GM23248 (cell line): ENCODE measurements at regions not wholly inside any gene's neighbourhood (a gene's known extent, or its start where the extent isn't known, plus 50 kb on each side); places are given as distances from the start of the nearest gene placed in this dataset.

ENCODE experiments used
- DNase-seq: peaks from one replicate; pipeline ENCODE4 v3.0.0-alpha.2; 2015
- H2AFZ ChIP-seq: fragments of 200-600 bp; sonication (generic); 2 replicates; pipeline ENCODE4 v1.6.1; 2016; ENCODE audit warnings: antibody characterized with exemption
- H3F3A ChIP-seq: fragments of 200-600 bp; sonication (generic); 2 replicates; pipeline ENCODE4 v1.6.1; 2016; ENCODE audit warnings: mild to moderate bottlenecking, antibody characterized with exemption, mixed run types; ENCODE audit not compliant: insufficient read depth
- H3K27ac ChIP-seq: fragments of 200-600 bp; sonication (generic); 2 replicates; pipeline ENCODE4 v1.5.1; 2016; ENCODE audit warnings: mild to moderate bottlenecking
- H3K27me3 ChIP-seq: fragments of 200-600 bp; sonication (generic); replicated peaks from 2 replicates; pipeline ENCODE4 v1.6.1; 2016; ENCODE audit warnings: mild to moderate bottlenecking; ENCODE audit not compliant: insufficient read depth
- H3K36me3 ChIP-seq: fragments of 200-600 bp; sonication (generic); 2 replicates; pipeline ENCODE4 v1.6.1; 2016; ENCODE audit warnings: low read depth, mild to moderate bottlenecking
- H3K4me1 ChIP-seq: fragments of 200-600 bp; sonication (generic); 2 replicates; pipeline ENCODE4 v1.6.1; 2016; ENCODE audit warnings: mild to moderate bottlenecking; ENCODE audit not compliant: insufficient read depth
- H3K4me2 ChIP-seq: fragments of 200-600 bp; sonication (generic); one replicate; pipeline ENCODE4 v1.6.1; 2016; ENCODE audit warnings: mild to moderate bottlenecking; ENCODE audit not compliant: unreplicated experiment
- H3K4me3 ChIP-seq: fragments of 200-600 bp; sonication (generic); 2 replicates; pipeline ENCODE4 v1.5.1; 2016; ENCODE audit warnings: mild to moderate bottlenecking
- H3K79me2 ChIP-seq: fragments of 200-600 bp; sonication (generic); 2 replicates; pipeline ENCODE4 v1.6.1; 2016; ENCODE audit warnings: mild to moderate bottlenecking; ENCODE audit not compliant: insufficient read depth
- H3K9ac ChIP-seq: fragments of 200-600 bp; sonication (generic); 2 replicates; pipeline ENCODE4 v1.6.1; 2016; ENCODE audit warnings: mild to moderate bottlenecking
- H3K9me2 ChIP-seq: fragments of 200-600 bp; sonication (generic); 2 replicates; pipeline ENCODE4 v1.6.1; 2016; ENCODE audit warnings: mixed run types, mild to moderate bottlenecking, moderate library complexity; ENCODE audit not compliant: insufficient read depth
- H3K9me3 ChIP-seq: fragments of 200-600 bp; sonication (generic); one replicate; pipeline ENCODE4 v1.6.1; 2017; ENCODE audit warnings: low read depth
- H4K20me1 ChIP-seq: fragments of 200-600 bp; sonication (generic); 2 replicates; pipeline ENCODE4 v1.6.0; 2016; ENCODE audit not compliant: insufficient read depth
- EZH2 ChIP-seq: fragments of 200-600 bp; sonication (generic); IDR thresholded peaks from 2 replicates; pipeline ENCODE4 v1.6.1; 2018; ENCODE audit warnings: antibody characterized with exemption, mild to moderate bottlenecking; ENCODE audit not compliant: insufficient read depth, poor library complexity, severe bottlenecking
- EZH2phosphoT487 ChIP-seq: fragments of 200-600 bp; sonication (generic); IDR thresholded peaks from 2 replicates; pipeline ENCODE4 v1.6.1; 2018; ENCODE audit warnings: antibody characterized with exemption, moderate library complexity, mild to moderate bottlenecking, low read depth; ENCODE audit not compliant: insufficient read depth
- WGBS, 2 experiments: methylation state at CpG; one replicate each; pipeline ENCODE4 v1.1.6; 2015 to 2017; ENCODE audit warnings: low lambda C conversion rate in 2 of 2, low coverage in 1 of 2; ENCODE audit errors: missing lambda C conversion rate in 2 of 2; 5-methylcytosine and 5-hydroxymethylcytosine counted together
- in situ Hi-C: fragments of 300-500 bp; cut with MboI; formaldehyde crosslinking; loops from 2 replicates; pipeline ENCODE4 v1.15.0; 2020

GRCh38 chr10:128419466-128420019 is 293.3 kb upstream of the MKI67 start:
- Histone ChIP-seq H3K9me3 (no peaks in the 10 kb centered on the region), H3K4me2 (no peak overlapping the region), H3K36me3 (no peaks in the 10 kb centered on the region), H2AFZ (no peak overlapping the region), H4K20me1 (no peaks in the 10 kb centered on the region), H3K4me3 (no peak overlapping the region), H3F3A (no peaks in the 10 kb centered on the region), H3K27me3 (no peaks in the 10 kb centered on the region), H3K9ac (no peak overlapping the region), H3K4me1 (no peaks in the 10 kb centered on the region), H3K79me2 (no peaks in the 10 kb centered on the region), H3K27ac (no peak overlapping the region), H3K9me2 (no peaks in the 10 kb centered on the region)
- in situ Hi-C loops = no loop called here
- 16 to 20% methylated on average over 4 of the region's 4 CpGs for WGBS, 2 experiments
- TF ChIP-seq EZH2 (no peak), EZH2phosphoT487 (no peak)
- DNase-seq = no peak

GRCh38 chr10:128420623-128421022 is 294.4 kb upstream of the MKI67 start:
- no peak for DNase-seq
- no peak for TF ChIP-seq EZH2phosphoT487
- Histone ChIP-seq H3K9me2 (no peaks in the 10 kb centered on the region), H3K9ac (no peak overlapping the region), H3K4me2 (no peak overlapping the region), H2AFZ (no peak overlapping the region), H3K36me3 (no peaks in the 10 kb centered on the region), H3F3A (no peaks in the 10 kb centered on the region), H3K27me3 (no peaks in the 10 kb centered on the region), H3K27ac (no peak overlapping the region), H3K79me2 (no peaks in the 10 kb centered on the region), H3K4me1 (no peaks in the 10 kb centered on the region), H3K4me3 (no peak overlapping the region), H3K9me3 (no peaks in the 10 kb centered on the region), H4K20me1 (no peaks in the 10 kb centered on the region)
- WGBS, 2 experiments = 15 to 21% methylated on average over 3 of the region's 3 CpGs
- in situ Hi-C loops = no loop called here

GRCh38 chr10:128421371-128422160 is 295.3 kb upstream of the MKI67 start:
- H2AFZ ChIP-seq = no peak overlapping the region
- no peaks in the 10 kb centered on the region for H3K9me3 ChIP-seq
- H4K20me1 ChIP-seq = no peaks in the 10 kb centered on the region
- no peak for DNase-seq
- H3K27me3 ChIP-seq = no peaks in the 10 kb centered on the region
- no peaks in the 10 kb centered on the region for H3K36me3 ChIP-seq
- 20% methylated on average over 9 of the region's 9 CpGs for WGBS, 2 experiments
- H3F3A ChIP-seq = no peaks in the 10 kb centered on the region
- H3K4me2 ChIP-seq = no peak overlapping the region
- no peak overlapping the region for H3K9ac ChIP-seq
- no peaks in the 10 kb centered on the region for H3K9me2 ChIP-seq
- no peak for TF ChIP-seq EZH2
- TF ChIP-seq EZH2phosphoT487 = no peak
- no peaks in the 10 kb centered on the region for H3K4me1 ChIP-seq
- H3K4me3 ChIP-seq = no peak overlapping the region
- in situ Hi-C loops = no loop called here
- no peak overlapping the region for H3K27ac ChIP-seq
- no peaks in the 10 kb centered on the region for H3K79me2 ChIP-seq

- Histone ChIP-seq H4K20me1 (no peaks in the 10 kb centered on the region), H2AFZ (no peak overlapping the region), H3K9ac (no peak overlapping the region), H3K9me2 (no peaks in the 10 kb centered on the region), H3K79me2 (no peaks in the 10 kb centered on the region), H3K9me3 (no peaks in the 10 kb centered on the region), H3K27me3 (no peaks in the 10 kb centered on the region), H3K4me2 (no peak overlapping the region), H3K27ac (no peak overlapping the region), H3F3A (no peaks in the 10 kb centered on the region), H3K4me1 (no peaks in the 10 kb centered on the region), H3K36me3 (no peaks in the 10 kb centered on the region), H3K4me3 (no peak overlapping the region)
- in situ Hi-C loops = no loop called here
- TF ChIP-seq EZH2phosphoT487 = no peak
- TF ChIP-seq EZH2 = no peak
- WGBS, 2 experiments = 17 to 18% methylated on average over 13 of the region's 13 CpGs
- no peak for DNase-seq
Observed at GRCh38 chr10:128422190-128422589, 296.0 kb upstream of the MKI67 start.
